Natural killer cell (primary cell): ENCODE measurements at regions not wholly inside any gene's neighbourhood (a gene's known extent, or its start where the extent isn't known, plus 50 kb on each side); places are given as distances from the start of the nearest gene placed in this dataset.

Experiments
- ATAC-seq, 3 donors: fragments of 150-1000 bp in 2 of 3; fragments of 200-7000 bp in 1 of 3; cut with Tn5 transposase; 1 replicate in 1 of 3; 2 replicates in 2 of 3; pipeline ENCODE4 v1.10.0; 2021; ENCODE audit warnings: mild to moderate bottlenecking in 2 of 3, moderate library complexity in 2 of 3
- DNase-seq, 2 donors: peaks; one replicate each; pipeline versions ENCODE4 v3.0.0 to v3.0.0-alpha.2; 2013 to 2021; ENCODE audit warnings: mixed read lengths in 1 of 2
- H3K27ac ChIP-seq: one replicate; pipeline ENCODE4 v1.5.1; 2013; ENCODE audit warnings: mild to moderate bottlenecking, low read length
- H3K27me3 ChIP-seq: one replicate; pipeline ENCODE4 v1.6.1; 2013; ENCODE audit warnings: low read length; ENCODE audit not compliant: control insufficient read depth, insufficient read depth
- H3K36me3 ChIP-seq: one replicate; pipeline ENCODE4 v1.6.1; 2013; ENCODE audit warnings: low read length; ENCODE audit not compliant: control insufficient read depth, insufficient read depth
- H3K4me1 ChIP-seq: one replicate; pipeline ENCODE4 v1.6.1; 2013; ENCODE audit warnings: low read length; ENCODE audit not compliant: control insufficient read depth, insufficient read depth
- H3K4me3 ChIP-seq: one replicate; pipeline ENCODE4 v1.5.1; 2013; ENCODE audit warnings: low read length
- H3K9me3 ChIP-seq: one replicate; pipeline ENCODE4 v1.6.1; 2013; ENCODE audit warnings: low read length; ENCODE audit not compliant: control insufficient read depth, insufficient read depth
- H3K27ac Mint-ChIP-seq, 2 donors: one replicate each; pipeline ENCODE4 v1.8.0; 2022; ENCODE audit warnings: mild to moderate bottlenecking in 2 of 2, mixed read lengths in 2 of 2, moderate library complexity in 1 of 2
- H3K27me3 Mint-ChIP-seq, 2 donors: one replicate each; pipeline ENCODE4 v1.8.0; 2022; ENCODE audit warnings: low read depth in 2 of 2, mixed read lengths in 2 of 2
- H3K36me3 Mint-ChIP-seq: one replicate; pipeline ENCODE4 v1.8.0; 2022; ENCODE audit warnings: mixed read lengths
- H3K4me1 Mint-ChIP-seq, 2 donors: one replicate each; pipeline ENCODE4 v1.8.0; 2022; ENCODE audit warnings: mixed read lengths in 2 of 2
- H3K4me3 Mint-ChIP-seq: one replicate; pipeline ENCODE4 v1.8.0; 2022; ENCODE audit warnings: mild to moderate bottlenecking, moderate library complexity, mixed read lengths
- H3K9me3 Mint-ChIP-seq, 2 donors: one replicate each; pipeline ENCODE4 v1.8.0; 2022; ENCODE audit warnings: mixed read lengths in 2 of 2
- WGBS: methylation state at CpG from one replicate; pipeline ENCODE4 v1.1.7; 2013; ENCODE audit warnings: missing lambda C conversion rate; ENCODE audit not compliant: insufficient coverage; 5-methylcytosine and 5-hydroxymethylcytosine counted together
- intact Hi-C: fragments of 100-400 bp; cut with micrococcal nuclease; formaldehyde crosslinking; loops from one replicate; pipeline ENCODE4 v1.14.2; 2022
- TF ChIP-seq, protein P1 (sequence below): fragments of 200-600 bp; IDR thresholded peaks from one replicate; pipeline ENCODE4 v1.8.0; 2022; ENCODE audit warnings: antibody characterized with exemption

DNA sequence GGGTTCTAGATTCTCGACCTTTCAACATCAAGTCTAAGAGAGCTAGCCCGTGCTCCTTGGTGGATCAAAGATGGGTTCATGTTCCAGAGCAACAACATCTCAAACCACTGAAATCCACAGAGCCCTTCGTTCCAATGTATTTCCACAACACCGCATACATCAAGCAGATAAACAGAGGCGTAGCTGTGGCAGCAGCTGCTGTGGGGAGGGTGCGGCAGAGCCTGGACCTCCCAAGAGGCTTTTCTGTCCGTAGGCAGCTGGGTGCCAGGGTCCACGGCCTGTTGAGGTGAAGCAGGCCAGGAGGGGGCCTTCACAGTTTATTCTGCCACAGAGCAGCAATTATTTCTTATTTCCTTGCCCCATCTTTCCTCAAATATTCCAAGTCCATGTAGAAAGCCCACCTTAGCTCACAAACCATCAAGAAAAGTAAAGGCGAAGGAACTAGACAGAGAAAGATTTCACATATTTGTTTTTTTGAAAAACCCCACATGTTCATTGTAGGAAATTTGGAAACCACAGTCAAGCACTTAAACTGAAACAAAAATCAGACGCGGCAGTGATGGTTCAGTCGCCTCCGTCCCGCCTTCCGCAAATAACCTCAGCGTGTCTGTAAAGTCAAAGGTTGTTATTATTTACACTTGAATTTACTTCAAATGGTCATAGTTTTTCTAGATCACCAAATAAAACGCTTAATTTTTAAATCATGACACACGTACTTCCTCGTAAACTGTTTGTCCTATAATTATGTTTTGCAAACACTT, 144.6 kb upstream of the FOXF1 start:
- 84% methylated on average over 16 of the region's 19 CpGs for WGBS
- H3K27ac Mint-ChIP-seq, result no peak overlapping the region
- Histone ChIP-seq H3K9me3 (no peaks in the 10 kb centered on the region), H3K36me3 (no peaks in the 10 kb centered on the region), H3K4me1 (no peaks in the 10 kb centered on the region), H3K4me3 (no peak overlapping the region), H3K27me3 (no peaks in the 10 kb centered on the region), H3K27ac (no peak overlapping the region)
- H3K4me3 Mint-ChIP-seq, result no peak overlapping the region
- intact Hi-C loops, result no loop called here
- H3K4me1 Mint-ChIP-seq, result no peaks in the 10 kb centered on the region
- TF ChIP-seq, protein P1, sequence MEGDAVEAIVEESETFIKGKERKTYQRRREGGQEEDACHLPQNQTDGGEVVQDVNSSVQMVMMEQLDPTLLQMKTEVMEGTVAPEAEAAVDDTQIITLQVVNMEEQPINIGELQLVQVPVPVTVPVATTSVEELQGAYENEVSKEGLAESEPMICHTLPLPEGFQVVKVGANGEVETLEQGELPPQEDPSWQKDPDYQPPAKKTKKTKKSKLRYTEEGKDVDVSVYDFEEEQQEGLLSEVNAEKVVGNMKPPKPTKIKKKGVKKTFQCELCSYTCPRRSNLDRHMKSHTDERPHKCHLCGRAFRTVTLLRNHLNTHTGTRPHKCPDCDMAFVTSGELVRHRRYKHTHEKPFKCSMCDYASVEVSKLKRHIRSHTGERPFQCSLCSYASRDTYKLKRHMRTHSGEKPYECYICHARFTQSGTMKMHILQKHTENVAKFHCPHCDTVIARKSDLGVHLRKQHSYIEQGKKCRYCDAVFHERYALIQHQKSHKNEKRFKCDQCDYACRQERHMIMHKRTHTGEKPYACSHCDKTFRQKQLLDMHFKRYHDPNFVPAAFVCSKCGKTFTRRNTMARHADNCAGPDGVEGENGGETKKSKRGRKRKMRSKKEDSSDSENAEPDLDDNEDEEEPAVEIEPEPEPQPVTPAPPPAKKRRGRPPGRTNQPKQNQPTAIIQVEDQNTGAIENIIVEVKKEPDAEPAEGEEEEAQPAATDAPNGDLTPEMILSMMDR, result no peak
- ATAC-seq (no peak), DNase-seq (no peak)
- no peaks in the 10 kb centered on the region for H3K9me3 Mint-ChIP-seq
- no peaks in the 10 kb centered on the region for H3K36me3 Mint-ChIP-seq
- H3K27me3 Mint-ChIP-seq, result peaks cover 10 to 52% of the 10 kb centered on the region in 2 donors

GRCh38 chr16:86366481-86366880, 143.8 kb upstream of the FOXF1 start:
- no peak for DNase-seq
- no peak overlapping the region for H3K4me3 Mint-ChIP-seq
- ATAC-seq, result no peak
- intact Hi-C loops, result no loop called here
- Histone ChIP-seq H3K27ac (no peak overlapping the region), H3K4me1 (no peaks in the 10 kb centered on the region), H3K9me3 (no peaks in the 10 kb centered on the region), H3K36me3 (no peaks in the 10 kb centered on the region), H3K27me3 (no peaks in the 10 kb centered on the region), H3K4me3 (no peak overlapping the region)
- no peaks in the 10 kb centered on the region for H3K36me3 Mint-ChIP-seq
- H3K4me1 Mint-ChIP-seq, result no peaks in the 10 kb centered on the region
- TF ChIP-seq, protein P1, result no peak
- H3K27me3 Mint-ChIP-seq, result peaks cover 7 to 48% of the 10 kb centered on the region in 2 donors
- WGBS, result no CpG with 5 or more reads among the region's 1 CpG
- H3K27ac Mint-ChIP-seq, result no peak overlapping the region
- no peaks in the 10 kb centered on the region for H3K9me3 Mint-ChIP-seq

DNA sequence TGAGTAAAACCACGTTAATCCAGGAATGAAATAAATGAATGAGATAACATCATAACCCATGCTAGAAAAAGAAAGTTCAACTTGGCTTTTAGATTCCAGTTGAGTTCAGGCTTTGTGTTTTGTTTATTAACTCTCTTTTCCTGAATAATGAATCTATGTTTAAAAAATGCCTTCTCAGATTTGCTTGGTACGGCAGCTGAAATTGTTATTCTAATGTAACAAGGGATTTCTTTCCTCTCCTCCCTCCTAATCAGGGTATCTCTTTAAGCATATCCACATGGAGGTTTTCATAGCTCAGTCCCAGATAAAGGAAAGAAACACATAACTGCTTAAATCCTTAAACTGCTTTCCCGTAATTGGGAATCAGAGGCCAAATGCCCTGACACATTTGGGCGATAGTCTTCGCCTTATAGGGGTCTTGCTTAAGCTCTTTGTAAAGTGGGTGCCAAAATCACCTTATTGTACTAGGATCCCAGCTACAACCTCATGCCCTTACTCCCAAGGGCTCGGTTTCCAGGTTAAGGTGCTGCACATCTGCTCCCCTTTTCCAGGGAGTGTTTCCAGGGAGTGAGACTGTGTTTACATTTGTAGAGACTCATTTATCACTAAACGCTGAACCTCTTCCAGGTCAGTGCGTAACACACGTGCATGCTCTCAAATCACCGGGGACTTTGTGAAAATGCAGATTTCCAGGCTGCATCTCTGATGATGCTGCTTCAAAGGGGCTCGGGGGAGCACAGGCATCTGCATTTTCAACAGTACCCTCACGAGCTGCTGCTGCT, 142.8 kb upstream of the FOXF1 start:
- DNase-seq, result no peak
- Mint-ChIP-seq H3K27me3 (peaks cover 10 to 39% of the 10 kb centered on the region in 2 donors), H3K4me1 (no peaks in the 10 kb centered on the region)

More for the DNA sequence above, 142.8 kb upstream of the FOXF1 start:
- no peaks in the 10 kb centered on the region for H3K27me3 ChIP-seq
- H3K36me3 Mint-ChIP-seq, result no peaks in the 10 kb centered on the region
- H3K27ac Mint-ChIP-seq, result no peak overlapping the region
- no peaks in the 10 kb centered on the region for H3K9me3 Mint-ChIP-seq
- no peaks in the 10 kb centered on the region for H3K36me3 ChIP-seq
- H3K27ac ChIP-seq, result no peak overlapping the region
- no peaks in the 10 kb centered on the region for H3K9me3 ChIP-seq
- H3K4me3 Mint-ChIP-seq, result no peak overlapping the region
- 71% methylated on average over 9 of the region's 12 CpGs for WGBS
- H3K4me3 ChIP-seq, result no peak overlapping the region
- TF ChIP-seq, protein P1, result no peak
- intact Hi-C loops, result no loop called here
- H3K4me1 ChIP-seq, result no peaks in the 10 kb centered on the region
- ATAC-seq, result no peak
